NCI-H446 treated with DMSO at 0.1 percent for 48 hours (cell line): ENCODE measurements at regions not wholly inside any gene's neighbourhood (a gene's known extent, or its start where the extent isn't known, plus 50 kb on each side); places are given as distances from the start of the nearest gene placed in this dataset.
"Not testable (repeated sequence)": the region's sequence is repeated elsewhere in the genome, so short reads cannot be mapped to it uniquely, and the experiment has no call there.

Experiments used
- DNase-seq: peaks from one replicate; lab custom pipeline; 2025; lab: John Stamatoyannopoulos, UW

- DNase-seq = no peak
These were observed 526.0 kb downstream of the CCSER2 start for GRCh38 chr10:84854439-84854838.

- no peak for DNase-seq
These were observed 532.5 kb downstream of the CCSER2 start for GRCh38 chr10:84860855-84861254.

- no peak for DNase-seq
These were observed 534.2 kb downstream of the CCSER2 start for GRCh38 chr10:84862551-84862950.

- no peak for DNase-seq
These were observed 535.3 kb downstream of the CCSER2 start for GRCh38 chr10:84863675-84864074.

GRCh38 chr10:84876116-84876999 is 548.0 kb downstream of the CCSER2 start:
- DNase-seq = no peak

- DNase-seq = no peak
These were observed 551.6 kb downstream of the CCSER2 start for GRCh38 chr10:84879991-84880390.

GRCh38 chr10:84881696-84882095 is 553.3 kb downstream of the CCSER2 start:
- not testable (repeated sequence) for DNase-seq

GRCh38 chr10:84890706-84891105 is 562.3 kb downstream of the CCSER2 start:
- DNase-seq = no peak

- no peak for DNase-seq
These were observed 563.2 kb downstream of the CCSER2 start for GRCh38 chr10:84891631-84892030.

- no peak for DNase-seq
These were observed 567.2 kb downstream of the CCSER2 start for GRCh38 chr10:84895541-84895940.

- no peak for DNase-seq
These were observed 568.5 kb downstream of the CCSER2 start for GRCh38 chr10:84896909-84897308.

- DNase-seq = no peak
These were observed 570.9 kb downstream of the CCSER2 start for GRCh38 chr10:84899268-84899667.

GRCh38 chr10:84900141-84900540 is 571.8 kb downstream of the CCSER2 start:
- DNase-seq = no peak

GRCh38 chr10:84901885-84902284 is 573.5 kb downstream of the CCSER2 start:
- no peak for DNase-seq

GRCh38 chr10:84902553-84902952 is 574.2 kb downstream of the CCSER2 start:
- DNase-seq = no peak

- DNase-seq = no peak
These were observed 574.9 kb downstream of the CCSER2 start for GRCh38 chr10:84903320-84903719.

- no peak for DNase-seq
These were observed 579.1 kb downstream of the CCSER2 start for GRCh38 chr10:84907461-84908009.

GRCh38 chr10:84908491-84908890 is 580.1 kb downstream of the CCSER2 start:
- no peak for DNase-seq

- no peak for DNase-seq
These were observed 593.3 kb downstream of the CCSER2 start for GRCh38 chr10:84921701-84922100.

GRCh38 chr10:84924131-84924530 is 595.7 kb downstream of the CCSER2 start:
- DNase-seq = no peak

- DNase-seq = no peak
These were observed 597.1 kb downstream of the CCSER2 start for GRCh38 chr10:84925495-84925894.

GRCh38 chr10:84933402-84933801 is 605.0 kb downstream of the CCSER2 start:
- DNase-seq = no peak

- DNase-seq = no peak
These were observed 607.4 kb downstream of the CCSER2 start for GRCh38 chr10:84935772-84936171.
